Neural cell (in vitro differentiated cells): ENCODE measurements at regions not wholly inside any gene's neighbourhood (a gene's known extent, or its start where the extent isn't known, plus 50 kb on each side); places are given as distances from the start of the nearest gene placed in this dataset.

Experiments
- H2AFZ ChIP-seq: fragments of 200-600, 300-800 bp; sonication (generic), shearing (Covaris generic); 2 replicates; pipeline ENCODE4 v1.6.0; 2014; ENCODE audit warnings: low read depth, mild to moderate bottlenecking, antibody characterized with exemption, low read length, moderate library complexity
- H3F3A ChIP-seq: fragments of 200-600 bp; shearing (Covaris generic); 2 replicates; pipeline ENCODE4 v1.6.1; 2016; ENCODE audit warnings: mild to moderate bottlenecking, moderate library complexity, mixed read lengths, antibody characterized with exemption, low read length; ENCODE audit not compliant: insufficient read depth, poor library complexity, severe bottlenecking
- H3K27ac ChIP-seq: fragments of 200-600, 300-800 bp; sonication (generic), shearing (Covaris generic); 2 replicates; pipeline ENCODE4 v1.5.1; 2014; ENCODE audit warnings: mild to moderate bottlenecking, low read length, moderate library complexity
- H3K27me3 ChIP-seq: fragments of 300-800, 200-600 bp; sonication (generic), shearing (Covaris generic); 2 replicates; pipeline ENCODE4 v1.6.0; 2014; ENCODE audit warnings: mild to moderate bottlenecking, low read depth, low read length, moderate library complexity; ENCODE audit not compliant: insufficient read depth
- H3K36me3 ChIP-seq: fragments of 300-800, 200-600 bp; sonication (generic), shearing (Covaris generic); 2 replicates; pipeline ENCODE4 v1.5.1; 2014; ENCODE audit warnings: mild to moderate bottlenecking, antibody characterized with exemption, low read length, moderate library complexity; ENCODE audit not compliant: insufficient read depth
- H3K4me2 ChIP-seq: fragments of 300-800, 200-600 bp; sonication (generic), shearing (Covaris generic); 2 replicates; pipeline ENCODE4 v1.6.0; 2014; ENCODE audit warnings: mild to moderate bottlenecking, low read length
- H3K4me3 ChIP-seq: fragments of 300-800, 200-600 bp; sonication (generic), shearing (Covaris generic); 2 replicates; pipeline ENCODE4 v1.5.1; 2014; ENCODE audit warnings: mild to moderate bottlenecking, low read length, moderate library complexity
- H3K79me2 ChIP-seq: fragments of 200-600 bp; shearing (Covaris generic); replicated peaks from 2 replicates; pipeline ENCODE4 v1.6.0; 2014; ENCODE audit warnings: mild to moderate bottlenecking, low read length, moderate library complexity; ENCODE audit not compliant: insufficient read depth
- H3K9ac ChIP-seq: fragments of 300-800, 200-600 bp; sonication (generic), shearing (Covaris generic); 2 replicates; pipeline ENCODE4 v1.6.1; 2016; ENCODE audit warnings: mild to moderate bottlenecking, low read length, mixed read lengths
- H3K9me2 ChIP-seq: fragments of 200-600 bp; shearing (Covaris generic); 2 replicates; pipeline ENCODE4 v1.6.1; 2016; ENCODE audit warnings: mild to moderate bottlenecking, low read length, mixed read lengths; ENCODE audit not compliant: insufficient read depth
- H3K9me3 ChIP-seq: fragments of 200-600, 300-800 bp; sonication (generic), shearing (Covaris generic); 2 replicates; pipeline ENCODE4 v1.6.1; 2016; ENCODE audit warnings: mild to moderate bottlenecking, mixed run types, low read length, moderate library complexity, mixed read lengths
- H4K20me1 ChIP-seq: fragments of 200-600 bp; shearing (Covaris generic); 2 replicates; pipeline ENCODE4 v1.6.1; 2016; ENCODE audit warnings: mild to moderate bottlenecking, mixed run types; ENCODE audit not compliant: insufficient read depth
- CTCF ChIP-seq: fragments of 450-650 bp; IDR thresholded peaks from 2 replicates; pipeline ENCODE4 v1.5.1; 2014; ENCODE audit warnings: antibody characterized with exemption, mild to moderate bottlenecking, moderate library complexity; ENCODE audit not compliant: poor library complexity, severe bottlenecking
- EP300 ChIP-seq: fragments of 450-650 bp; conservative IDR thresholded peaks from 2 replicates; pipeline ENCODE4 v1.6.1; 2014; ENCODE audit warnings: antibody characterized with exemption, mild to moderate bottlenecking, moderate library complexity; ENCODE audit not compliant: poor library complexity, severe bottlenecking
- EZH2 ChIP-seq: fragments of 200-600, 300-800 bp; shearing (Covaris generic), sonication (generic); IDR thresholded peaks from 2 replicates; pipeline ENCODE4 v1.6.1; 2014; ENCODE audit warnings: antibody characterized with exemption, low read length, borderline replicate concordance, mild to moderate bottlenecking; ENCODE audit not compliant: insufficient read depth, poor library complexity, severe bottlenecking
- MXI1 ChIP-seq: fragments of 450-650 bp; conservative IDR thresholded peaks from 2 replicates; pipeline ENCODE4 v1.6.1; 2014; ENCODE audit warnings: antibody characterized with exemption, mild to moderate bottlenecking; ENCODE audit not compliant: poor library complexity, severe bottlenecking
- POLR2AphosphoS5 ChIP-seq: IDR thresholded peaks from 2 replicates; pipeline ENCODE4 v1.6.1; 2012
- RAD21 ChIP-seq: fragments of 450-650 bp; conservative IDR thresholded peaks from 2 replicates; pipeline ENCODE4 v1.6.1; 2014; ENCODE audit warnings: antibody characterized with exemption, mild to moderate bottlenecking, moderate library complexity
- SMC3 ChIP-seq: fragments of 450-650 bp; conservative IDR thresholded peaks from 2 replicates; pipeline ENCODE4 v1.6.1; 2014; ENCODE audit warnings: antibody characterized with exemption, mild to moderate bottlenecking, moderate library complexity; ENCODE audit not compliant: poor library complexity
- TAF1 ChIP-seq: IDR thresholded peaks from 2 replicates; pipeline ENCODE4 v1.6.1; 2012; ENCODE audit warnings: low read depth
- TF ChIP-seq, protein P1 (sequence below): IDR thresholded peaks from 2 replicates; pipeline ENCODE4 v1.6.1; 2012; ENCODE audit warnings: borderline replicate concordance

DNA sequence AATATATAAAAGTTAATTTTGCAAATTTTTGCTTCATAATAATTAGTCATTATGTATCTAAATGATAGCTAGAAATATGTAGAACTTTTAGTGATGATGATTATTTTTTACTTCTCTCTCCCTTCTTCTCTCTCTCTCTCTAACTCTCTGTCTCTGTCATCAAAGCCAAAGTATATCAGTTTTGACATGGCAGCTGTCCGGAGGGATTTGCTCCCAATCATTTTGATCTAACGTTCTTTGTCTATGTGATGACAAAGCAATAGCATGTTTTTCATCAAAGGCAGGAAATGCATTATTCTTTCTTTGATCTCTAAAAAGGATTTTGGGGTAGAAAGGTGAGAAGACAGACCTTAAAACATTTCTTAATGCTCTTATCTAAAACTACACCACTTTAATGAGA is 402.1 kb downstream of the PDGFC start:
- H2AFZ ChIP-seq, result no peak overlapping the region

DNA sequence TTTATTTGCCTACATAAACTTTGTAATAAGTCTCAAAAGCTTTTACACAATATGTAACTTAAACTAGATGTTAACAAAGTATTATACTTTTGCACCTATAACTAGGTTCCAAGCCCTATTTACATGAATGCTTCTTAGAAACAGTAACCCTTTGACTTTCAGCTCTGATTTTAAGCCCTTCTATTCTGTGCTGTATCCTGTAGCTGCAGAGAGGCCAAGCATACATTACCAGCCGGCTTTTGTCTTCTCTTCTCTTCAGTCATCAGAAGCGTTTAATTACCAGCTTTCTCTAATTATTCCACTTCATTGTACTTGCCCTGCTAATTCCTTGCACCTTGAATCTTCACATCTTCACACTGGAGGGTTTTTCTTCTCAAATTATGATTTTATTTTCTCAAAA is 403.1 kb downstream of the PDGFC start:
- Histone ChIP-seq H3K4me3 (no peak overlapping the region), H3F3A (no peaks in the 10 kb centered on the region), H3K36me3 (no peaks in the 10 kb centered on the region), H3K79me2 (no peaks in the 10 kb centered on the region), H3K27me3 (no peaks in the 10 kb centered on the region), H3K9ac (no peak overlapping the region), H4K20me1 (no peaks in the 10 kb centered on the region), H3K27ac (no peak overlapping the region), H3K9me3 (no peaks in the 10 kb centered on the region), H3K9me2 (no peaks in the 10 kb centered on the region), H2AFZ (no peak overlapping the region), H3K4me2 (no peak overlapping the region)
- no peak for TF ChIP-seq TAF1
- no peak for TF ChIP-seq SMC3
- TF ChIP-seq EZH2, result no peak
- no peak for TF ChIP-seq EP300
- no peak for TF ChIP-seq MXI1
- TF ChIP-seq RAD21, result no peak
- no peak for TF ChIP-seq CTCF
- TF ChIP-seq POLR2AphosphoS5, result no peak
- TF ChIP-seq, protein P1, sequence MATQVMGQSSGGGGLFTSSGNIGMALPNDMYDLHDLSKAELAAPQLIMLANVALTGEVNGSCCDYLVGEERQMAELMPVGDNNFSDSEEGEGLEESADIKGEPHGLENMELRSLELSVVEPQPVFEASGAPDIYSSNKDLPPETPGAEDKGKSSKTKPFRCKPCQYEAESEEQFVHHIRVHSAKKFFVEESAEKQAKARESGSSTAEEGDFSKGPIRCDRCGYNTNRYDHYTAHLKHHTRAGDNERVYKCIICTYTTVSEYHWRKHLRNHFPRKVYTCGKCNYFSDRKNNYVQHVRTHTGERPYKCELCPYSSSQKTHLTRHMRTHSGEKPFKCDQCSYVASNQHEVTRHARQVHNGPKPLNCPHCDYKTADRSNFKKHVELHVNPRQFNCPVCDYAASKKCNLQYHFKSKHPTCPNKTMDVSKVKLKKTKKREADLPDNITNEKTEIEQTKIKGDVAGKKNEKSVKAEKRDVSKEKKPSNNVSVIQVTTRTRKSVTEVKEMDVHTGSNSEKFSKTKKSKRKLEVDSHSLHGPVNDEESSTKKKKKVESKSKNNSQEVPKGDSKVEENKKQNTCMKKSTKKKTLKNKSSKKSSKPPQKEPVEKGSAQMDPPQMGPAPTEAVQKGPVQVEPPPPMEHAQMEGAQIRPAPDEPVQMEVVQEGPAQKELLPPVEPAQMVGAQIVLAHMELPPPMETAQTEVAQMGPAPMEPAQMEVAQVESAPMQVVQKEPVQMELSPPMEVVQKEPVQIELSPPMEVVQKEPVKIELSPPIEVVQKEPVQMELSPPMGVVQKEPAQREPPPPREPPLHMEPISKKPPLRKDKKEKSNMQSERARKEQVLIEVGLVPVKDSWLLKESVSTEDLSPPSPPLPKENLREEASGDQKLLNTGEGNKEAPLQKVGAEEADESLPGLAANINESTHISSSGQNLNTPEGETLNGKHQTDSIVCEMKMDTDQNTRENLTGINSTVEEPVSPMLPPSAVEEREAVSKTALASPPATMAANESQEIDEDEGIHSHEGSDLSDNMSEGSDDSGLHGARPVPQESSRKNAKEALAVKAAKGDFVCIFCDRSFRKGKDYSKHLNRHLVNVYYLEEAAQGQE, result no peak

More for the DNA sequence above, 402.1 kb downstream of the PDGFC start:
- no peaks in the 10 kb centered on the region for H3K9me3 ChIP-seq
- no peaks in the 10 kb centered on the region for H4K20me1 ChIP-seq
- H3K27me3 ChIP-seq, result no peaks in the 10 kb centered on the region
- no peak overlapping the region for H3K27ac ChIP-seq
- H3K79me2 ChIP-seq, result no peaks in the 10 kb centered on the region
- H3K4me3 ChIP-seq, result no peak overlapping the region
- H3K9ac ChIP-seq, result no peak overlapping the region
- no peaks in the 10 kb centered on the region for H3F3A ChIP-seq
- H3K36me3 ChIP-seq, result no peaks in the 10 kb centered on the region
- no peaks in the 10 kb centered on the region for H3K9me2 ChIP-seq
- no peak overlapping the region for H3K4me2 ChIP-seq
- TF ChIP-seq POLR2AphosphoS5 (peak; percentile 41), TAF1 (no peak), EZH2 (no peak), EP300 (peak; percentile 52), RAD21 (no peak), SMC3 (no peak)

DNA sequence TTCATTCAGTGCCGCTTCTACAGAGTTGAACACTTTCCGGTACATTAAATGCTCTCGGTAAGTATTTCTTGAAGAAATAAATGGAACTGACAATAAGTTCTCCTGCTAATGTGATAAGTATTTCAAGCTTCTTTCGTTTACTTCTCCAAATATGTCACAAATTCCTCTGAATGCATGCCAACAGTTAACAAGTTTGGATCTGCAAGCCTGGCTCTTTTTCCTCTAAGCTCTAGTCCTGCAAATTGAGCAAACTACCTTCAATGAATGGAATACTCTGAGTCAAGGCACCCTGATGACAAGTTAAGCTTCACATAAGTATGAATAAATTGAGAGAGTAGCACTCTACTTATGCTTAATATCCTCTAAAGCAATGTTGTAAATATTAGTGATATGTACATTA is 403.6 kb downstream of the PDGFC start:
- Histone ChIP-seq H4K20me1 (no peaks in the 10 kb centered on the region), H3K79me2 (no peaks in the 10 kb centered on the region), H3K27me3 (no peaks in the 10 kb centered on the region), H2AFZ (no peak overlapping the region), H3K27ac (no peak overlapping the region), H3K9me2 (no peaks in the 10 kb centered on the region), H3K4me2 (no peak overlapping the region), H3K9ac (no peak overlapping the region), H3K36me3 (no peaks in the 10 kb centered on the region), H3F3A (no peaks in the 10 kb centered on the region), H3K4me3 (no peak overlapping the region), H3K9me3 (no peaks in the 10 kb centered on the region)
- TF ChIP-seq, protein P1, result no peak
- TF ChIP-seq MXI1, result no peak
- no peak for TF ChIP-seq POLR2AphosphoS5
